Activated CD4-positive, alpha-beta T cell treated with anti-CD3 and anti-CD28 coated beads, Interleukin-2, amount 50 U/mL, for 16 hours (primary cell): ENCODE measurements at regions not wholly inside any gene's neighbourhood (a gene's known extent, or its start where the extent isn't known, plus 50 kb on each side); places are given as distances from the start of the nearest gene placed in this dataset.
"Not testable (repeated sequence)": the region's sequence is repeated elsewhere in the genome, so short reads cannot be mapped to it uniquely, and the experiment has no call there.

Experiments
- DNase-seq: peaks from one replicate; pipeline ENCODE4 v3.0.0-alpha.2; 2020

- DNase-seq, result not testable (repeated sequence)
Observed at GRCh38 chr2:87497700-87498099, 250.2 kb upstream of the PLGLB2 start.

- not testable (repeated sequence) for DNase-seq
Observed at GRCh38 chr2:87498169-87498853, 249.6 kb upstream of the PLGLB2 start.

GRCh38 chr2:87498854-87499238 lies 249.0 kb upstream of the PLGLB2 start:
- DNase-seq, result not testable (repeated sequence)

GRCh38 chr2:87499860-87500259 lies 248.0 kb upstream of the PLGLB2 start:
- DNase-seq, result not testable (repeated sequence)

GRCh38 chr2:87500421-87500820 lies 247.5 kb upstream of the PLGLB2 start:
- DNase-seq, result not testable (repeated sequence)

GRCh38 chr2:87500951-87501350 lies 246.9 kb upstream of the PLGLB2 start:
- DNase-seq, result not testable (repeated sequence)

- DNase-seq, result not testable (repeated sequence)
Observed at GRCh38 chr2:87502948-87503347, 244.9 kb upstream of the PLGLB2 start.

- not testable (repeated sequence) for DNase-seq
Observed at GRCh38 chr2:87505239-87505638, 242.6 kb upstream of the PLGLB2 start.

- not testable (repeated sequence) for DNase-seq
Observed at GRCh38 chr2:87505909-87506308, 242.0 kb upstream of the PLGLB2 start.

- not testable (repeated sequence) for DNase-seq
Observed at GRCh38 chr2:87507378-87508348, 240.2 kb upstream of the PLGLB2 start.

GRCh38 chr2:87511195-87511778 lies 236.6 kb upstream of the PLGLB2 start:
- not testable (repeated sequence) for DNase-seq

GRCh38 chr2:87512864-87513530 lies 234.9 kb upstream of the PLGLB2 start:
- DNase-seq, result not testable (repeated sequence)

GRCh38 chr2:87514034-87514433 lies 233.9 kb upstream of the PLGLB2 start:
- not testable (repeated sequence) for DNase-seq

GRCh38 chr2:87514515-87514914 lies 233.4 kb upstream of the PLGLB2 start:
- DNase-seq, result not testable (repeated sequence)

GRCh38 chr2:87515226-87515625 lies 232.7 kb upstream of the PLGLB2 start:
- not testable (repeated sequence) for DNase-seq

- not testable (repeated sequence) for DNase-seq
Observed at GRCh38 chr2:87515875-87516274, 232.0 kb upstream of the PLGLB2 start.

GRCh38 chr2:87516369-87516967 lies 231.4 kb upstream of the PLGLB2 start:
- not testable (repeated sequence) for DNase-seq

- DNase-seq, result not testable (repeated sequence)
Observed at GRCh38 chr2:87517438-87517837, 230.4 kb upstream of the PLGLB2 start.

- not testable (repeated sequence) for DNase-seq
Observed at GRCh38 chr2:87518066-87518465, 229.8 kb upstream of the PLGLB2 start.

GRCh38 chr2:87518547-87518946 lies 229.3 kb upstream of the PLGLB2 start:
- DNase-seq, result not testable (repeated sequence)

- not testable (repeated sequence) for DNase-seq
Observed at GRCh38 chr2:87519158-87520011, 228.5 kb upstream of the PLGLB2 start.
